K562 (cell line): ENCODE measurements at regions not wholly inside any gene's neighbourhood (a gene's known extent, or its start where the extent isn't known, plus 50 kb on each side); places are given as distances from the start of the nearest gene placed in this dataset.

ENCODE experiments used
- ATAC-seq: fragments of 200-7000 bp; cut with Tn5 transposase; 3 replicates; pipeline ENCODE4 v1.9.1; 2020; ENCODE audit warnings: moderate library complexity
- BruUV-seq: library from RNA; stranded (reverse); fragments of 400-500 nt; replicated peaks from 2 replicates; lab custom pipeline; 2021; lab: Mats Ljungman, UMichigan
- CTCF ChIA-PET: fragments of 300-600 bp; formaldehyde crosslinking; extraction: SDS; loops from one replicate; lab custom pipeline; 2021; ENCODE audit warnings: low intra/inter-chr PET ratio; lab: Yijun Ruan, JAX
- POLR2A ChIA-PET: fragments of 300-600, 350-650 bp; sonication (Branson Sonifier 250); formaldehyde crosslinking; extraction: SDS; loops from one replicate; lab custom pipeline; 2021; ENCODE audit warnings: antibody characterized with exemption, inconsistent platforms; lab: Yijun Ruan, JAX
- DNase-seq, 4 experiments: peaks; one replicate each; pipeline versions ENCODE4 v3.0.0 to v3.0.0-alpha.2; 2011 to 2018; ENCODE audit warnings: low spot score in 3 of 4, mixed read lengths in 3 of 4; ENCODE audit errors: extremely low read depth in 1 of 4
- FAIRE-seq: peaks from 2 replicates; lab custom pipeline; 2011; peaks lifted over from hg19 to GRCh38; lab: Jason Lieb, UNC
- H2AFZ ChIP-seq: 2 replicates; pipeline ENCODE4 v1.6.0; 2011; ENCODE audit warnings: low read depth, low read length, control low read depth, inconsistent platforms
- H3K27ac ChIP-seq: fragments of 200-600 bp; 3 replicates; pipeline ENCODE4 v1.8.0; 2011; ENCODE audit warnings: low read depth, mild to moderate bottlenecking, control low read depth, inconsistent platforms, low read length, moderate library complexity, mixed read lengths; ENCODE audit errors: extremely low read depth
- H3K27me3 ChIP-seq, 2 experiments: fragments of 300-600 bp in 1 of 2; 2 replicates in 1 of 2; 3 replicates in 1 of 2; pipeline versions ENCODE4 v1.6.0 to v1.8.0; 2011; ENCODE audit warnings: inconsistent platforms in 2 of 2, low read length in 2 of 2, mild to moderate bottlenecking in 1 of 2, mixed read lengths in 1 of 2, moderate library complexity in 1 of 2; ENCODE audit not compliant: control insufficient read depth in 2 of 2, insufficient read depth in 2 of 2
- H3K36me3 ChIP-seq: fragments of 300-600 bp; 3 replicates; pipeline ENCODE4 v1.8.0; 2011; ENCODE audit warnings: mild to moderate bottlenecking, low read length, inconsistent platforms; ENCODE audit not compliant: control insufficient read depth, insufficient read depth
- H3K4me1 ChIP-seq, 2 experiments: fragments of 200-600 bp in 1 of 2; replicated peaks in 1 of 2; 2 replicates in 1 of 2; 3 replicates in 1 of 2; pipeline versions ENCODE4 v1.5.1 to v1.8.0; 2011; ENCODE audit warnings: inconsistent platforms in 2 of 2, low read length in 2 of 2, mild to moderate bottlenecking in 1 of 2, mixed read lengths in 1 of 2, moderate library complexity in 1 of 2; ENCODE audit not compliant: control insufficient read depth in 2 of 2, insufficient read depth in 2 of 2
- H3K4me2 ChIP-seq: 2 replicates; pipeline ENCODE4 v1.6.1; 2011; ENCODE audit warnings: low read length, control low read depth, inconsistent platforms, mixed read lengths; ENCODE audit not compliant: insufficient read depth
- H3K4me3 ChIP-seq: fragments of 200-600 bp; sonication (generic), shearing (Covaris generic); 2 replicates; pipeline ENCODE4 v1.5.1; 2016; ENCODE audit warnings: control low read depth, inconsistent platforms
- H3K79me2 ChIP-seq: fragments of 200-600 bp; 3 replicates; pipeline ENCODE4 v1.8.0; 2011; ENCODE audit warnings: low read length, inconsistent platforms; ENCODE audit not compliant: control insufficient read depth, insufficient read depth
- H3K9ac ChIP-seq, 2 experiments: 2 replicates each; pipeline versions ENCODE4 v1.6.0 to v1.6.1; 2011; ENCODE audit warnings: low read depth in 2 of 2, low read length in 2 of 2, control low read depth in 1 of 2, inconsistent platforms in 1 of 2, mild to moderate bottlenecking in 1 of 2, mixed read lengths in 1 of 2; ENCODE audit not compliant: insufficient read depth in 1 of 2
- H3K9me1 ChIP-seq: one replicate; pipeline ENCODE4 v1.6.0; 2011; ENCODE audit warnings: inconsistent platforms, mild to moderate bottlenecking, low read length, moderate library complexity; ENCODE audit not compliant: control insufficient read depth, insufficient read depth
- H3K9me3 ChIP-seq: replicated peaks from 2 replicates; pipeline ENCODE4 v1.5.1; 2011; ENCODE audit warnings: low read depth, low read length, inconsistent platforms; ENCODE audit not compliant: control insufficient read depth, insufficient read depth
- H4K20me1 ChIP-seq: replicated peaks from 2 replicates; pipeline ENCODE4 v1.6.1; 2011; ENCODE audit warnings: low read length, inconsistent platforms, mixed read lengths; ENCODE audit not compliant: control insufficient read depth, insufficient read depth
- BACH1 ChIP-seq: fragments of 200-800 bp; sonication (Bioruptor generic); IDR thresholded peaks from 2 replicates; pipeline ENCODE4 v1.6.1; 2016; ENCODE audit warnings: missing genetic modification characterization, missing compliant biosample characterization
- CHCHD3 ChIP-seq: fragments of 250-450 bp; sonication (Bioruptor Pico); IDR thresholded peaks from 2 replicates; pipeline ENCODE4 v2.1.2; 2022; ENCODE audit warnings: mild to moderate bottlenecking
- MIER1 ChIP-seq: fragments of 450-650 bp; IDR thresholded peaks from 2 replicates; pipeline ENCODE4 v1.6.1; 2016; ENCODE audit warnings: antibody characterized with exemption, mild to moderate bottlenecking, low read depth
- POLR2G ChIP-seq: fragments of 200-400 bp; formaldehyde crosslinking; IDR thresholded peaks from 2 replicates; pipeline ENCODE4 v1.6.1; 2017; ENCODE audit warnings: low read depth, mild to moderate bottlenecking, antibody characterized with exemption, low read length, moderate library complexity
- SREBF2 ChIP-seq: sonication (generic); formaldehyde crosslinking; IDR thresholded peaks from 2 replicates; pipeline ENCODE4 v1.4.0; 2020; ENCODE audit warnings: mild to moderate bottlenecking, missing genetic modification reagents
- YY1 ChIP-seq, 3 experiments: IDR thresholded peaks; 2 replicates each; pipeline ENCODE4 v1.6.1; 2011; ENCODE audit warnings: low read length in 2 of 3, mild to moderate bottlenecking in 2 of 3, moderate library complexity in 2 of 3, borderline replicate concordance in 1 of 3, control low read depth in 1 of 3, low read depth in 1 of 3; ENCODE audit not compliant: insufficient read depth in 3 of 3, insufficient replicate concordance in 2 of 3, control insufficient read depth in 1 of 3, insufficient read length in 1 of 3; ENCODE audit errors: extremely low read depth in 1 of 3
- ZNF239 ChIP-seq: fragments of 250-450 bp; sonication (Bioruptor Pico); IDR thresholded peaks from 2 replicates; pipeline ENCODE4 v1.4.0; 2020; ENCODE audit warnings: mild to moderate bottlenecking
- ZNF57 ChIP-seq: fragments of 450-650 bp; formaldehyde crosslinking; IDR thresholded peaks from 2 replicates; pipeline ENCODE4 v1.4.0; 2020; ENCODE audit warnings: mild to moderate bottlenecking, moderate library complexity
- WGBS: fragments of 100-300 bp; shearing (Covaris generic); methylation state at CpG from one replicate; pipeline ENCODE4 v1.1.6; 2016; ENCODE audit warnings: low coverage, mixed read lengths; ENCODE audit not compliant: insufficient coverage; ENCODE audit errors: missing lambda C conversion rate; 5-methylcytosine and 5-hydroxymethylcytosine counted together
- in situ Hi-C: fragments of 300-500 bp; cut with MboI; formaldehyde crosslinking; loops from 4 replicates; pipeline ENCODE4 v1.15.0; 2018; ENCODE audit warnings: inconsistent platforms, mixed read lengths
- intact Hi-C: fragments of 100-400 bp; cut with micrococcal nuclease; formaldehyde crosslinking; loops from 2 replicates; pipeline ENCODE4 v1.14.2; 2022

GRCh38 chr2:78677774-78678173 is 347.7 kb upstream of the REG3G start:
- no peaks in the 10 kb centered on the region for H3K4me1 ChIP-seq
- no peak for FAIRE-seq
- H3K79me2 ChIP-seq, result no peaks in the 10 kb centered on the region
- H4K20me1 ChIP-seq, result no peaks in the 10 kb centered on the region
- H3K4me2 ChIP-seq, result no peak overlapping the region
- H3K27ac ChIP-seq, result no peak overlapping the region
- no peaks in the 10 kb centered on the region for H3K9me3 ChIP-seq
- CTCF ChIA-PET, result no interaction called here
- DNase-seq, result no peak
- intact Hi-C loops, result loop anchor here (10.0 kb wide), 1 partner anchor 297 kb away; no protein-coding TSS in a partner anchor
- H3K9me1 ChIP-seq, result no peaks in the 10 kb centered on the region
- BruUV-seq, result no TSS peak
- H2AFZ ChIP-seq, result peak overlapping the region; percentile 34; the same call in 1 of the 2 replicates
- H3K27me3 ChIP-seq, result no peaks in the 10 kb centered on the region
- H3K9ac ChIP-seq, result no peak overlapping the region
- 11% methylated on average over 6 of the region's 7 CpGs for WGBS
- POLR2A ChIA-PET, result no interaction called here
- no peak for TF ChIP-seq BACH1 (tag)
- no peak for TF ChIP-seq YY1 (IDR thresholded peaks at IDR 0.05; ENCODE audit: borderline replicate concordance in 1 of 3, control insufficient read depth in 1 of 3, extremely low read depth in 1 of 3, insufficient read depth in 3 of 3, insufficient read length in 1 of 3, insufficient replicate concordance in 2 of 3, low read depth in 1 of 3, low read length in 2 of 3)
- TF ChIP-seq ZNF57, result no peak
- no peak for TF ChIP-seq ZNF239 (CRISPR knock-in tag)
- no peak for TF ChIP-seq SREBF2
- TF ChIP-seq, all 486 proteins: peak for 0
- ATAC-seq, result no peak
- in situ Hi-C loops, result no loop called here
- Histone ChIP-seq H3K36me3 (no peaks in the 10 kb centered on the region), H3K4me3 (no peak overlapping the region)

GRCh38 chr2:78681386-78681785 is 344.1 kb upstream of the REG3G start:
- no peak overlapping the region for H3K27ac ChIP-seq
- WGBS, result 2% methylated on average over 4 of the region's 4 CpGs
- H3K9ac ChIP-seq, result no peak overlapping the region
- TF ChIP-seq CHCHD3 (CRISPR knock-in tag) (no peak), POLR2G (no peak), MIER1 (no peak)
- TF ChIP-seq, all 486 proteins: peak for 0
- DNase-seq (no peak), FAIRE-seq (no peak), ATAC-seq (no peak)
- Histone ChIP-seq H3K4me3 (no peak overlapping the region), H3K9me1 (no peaks in the 10 kb centered on the region), H3K4me1 (no peaks in the 10 kb centered on the region), H4K20me1 (no peaks in the 10 kb centered on the region), H3K79me2 (no peaks in the 10 kb centered on the region), H2AFZ (no peak overlapping the region), H3K4me2 (no peak overlapping the region), H3K36me3 (no peaks in the 10 kb centered on the region), H3K9me3 (no peaks in the 10 kb centered on the region), H3K27me3 (no peaks in the 10 kb centered on the region)
- in situ Hi-C loops, result no loop called here
- intact Hi-C loops, result no loop called here
- BruUV-seq, result no TSS peak
- POLR2A ChIA-PET, result no interaction called here
- CTCF ChIA-PET, result no interaction called here
